Loucy (cell line): ENCODE measurements at regions not wholly inside any gene's neighbourhood (a gene's known extent, or its start where the extent isn't known, plus 50 kb on each side); places are given as distances from the start of the nearest gene placed in this dataset.

Experiments
- H2AFZ ChIP-seq: fragments of 200-600 bp; sonication (generic); 2 replicates; pipeline ENCODE4 v1.6.0; 2016; ENCODE audit warnings: antibody characterized with exemption, mild to moderate bottlenecking, low read length, moderate library complexity
- H3F3A ChIP-seq: fragments of 200-600 bp; 2 replicates; pipeline ENCODE4 v1.6.0; 2016; ENCODE audit warnings: antibody characterized with exemption, low read depth, mild to moderate bottlenecking
- H3K27me3 ChIP-seq: fragments of 200-600 bp; sonication (generic); 2 replicates; pipeline ENCODE4 v1.6.1; 2014; ENCODE audit warnings: low read length, mild to moderate bottlenecking; ENCODE audit not compliant: insufficient read depth, poor library complexity, severe bottlenecking
- H3K36me3 ChIP-seq: fragments of 200-600 bp; sonication (generic); 2 replicates; pipeline ENCODE4 v1.6.1; 2016; ENCODE audit warnings: low read length; ENCODE audit not compliant: insufficient read depth
- H3K4me1 ChIP-seq: fragments of 200-600 bp; sonication (generic); 2 replicates; pipeline ENCODE4 v1.5.1; 2014; ENCODE audit warnings: low read length, mild to moderate bottlenecking; ENCODE audit not compliant: insufficient read depth, poor library complexity, severe bottlenecking
- H3K4me2 ChIP-seq: fragments of 200-600 bp; sonication (generic); 2 replicates; pipeline ENCODE4 v1.6.0; 2014; ENCODE audit warnings: antibody characterized with exemption, low read length, low read depth, mild to moderate bottlenecking; ENCODE audit not compliant: poor library complexity, severe bottlenecking
- H3K4me3 ChIP-seq: fragments of 200-600 bp; sonication (generic); 2 replicates; pipeline ENCODE4 v1.5.1; 2014; ENCODE audit warnings: low read length, mild to moderate bottlenecking, mixed read lengths; ENCODE audit not compliant: poor library complexity, severe bottlenecking
- H3K79me2 ChIP-seq: fragments of 200-600 bp; sonication (generic); 2 replicates; pipeline ENCODE4 v1.6.1; 2014; ENCODE audit warnings: low read length; ENCODE audit not compliant: insufficient read depth
- H3K9ac ChIP-seq: fragments of 200-600 bp; sonication (generic); 2 replicates; pipeline ENCODE4 v1.6.0; 2014; ENCODE audit warnings: mild to moderate bottlenecking, low read depth, low read length, moderate library complexity; ENCODE audit not compliant: poor library complexity, severe bottlenecking
- H3K9me2 ChIP-seq: fragments of 200-600 bp; sonication (generic); replicated peaks from 2 replicates; pipeline ENCODE4 v1.6.1; 2016; ENCODE audit warnings: low read depth, low read length, mixed read lengths
- H3K9me3 ChIP-seq: fragments of 200-600 bp; sonication (generic); 2 replicates; pipeline ENCODE4 v1.6.1; 2014; ENCODE audit warnings: mild to moderate bottlenecking, antibody characterized with exemption, low read length, low read depth; ENCODE audit not compliant: insufficient read depth
- H4K20me1 ChIP-seq: fragments of 200-600 bp; sonication (generic); 2 replicates; pipeline ENCODE4 v1.6.0; 2014; ENCODE audit warnings: antibody characterized with exemption, low read length, mild to moderate bottlenecking; ENCODE audit not compliant: insufficient read depth, poor library complexity, severe bottlenecking
- CTCF ChIP-seq: fragments of 200-600 bp; sonication (generic); conservative IDR thresholded peaks from 2 replicates; pipeline ENCODE4 v1.5.1; 2014; ENCODE audit warnings: mild to moderate bottlenecking, antibody characterized with exemption, low read length
- EZH2phosphoT487 ChIP-seq: fragments of 200-600 bp; IDR thresholded peaks from 2 replicates; pipeline ENCODE4 v1.6.1; 2018; ENCODE audit warnings: antibody characterized with exemption, mild to moderate bottlenecking, moderate library complexity, borderline replicate concordance

- no peaks in the 10 kb centered on the region for H3F3A ChIP-seq
- no peaks in the 10 kb centered on the region for H3K9me2 ChIP-seq
- H3K4me3 ChIP-seq, result no peak overlapping the region
These were observed 744.3 kb upstream of the ATXN8OS start for GRCh38 chr13:69363360-69363759.

DNA sequence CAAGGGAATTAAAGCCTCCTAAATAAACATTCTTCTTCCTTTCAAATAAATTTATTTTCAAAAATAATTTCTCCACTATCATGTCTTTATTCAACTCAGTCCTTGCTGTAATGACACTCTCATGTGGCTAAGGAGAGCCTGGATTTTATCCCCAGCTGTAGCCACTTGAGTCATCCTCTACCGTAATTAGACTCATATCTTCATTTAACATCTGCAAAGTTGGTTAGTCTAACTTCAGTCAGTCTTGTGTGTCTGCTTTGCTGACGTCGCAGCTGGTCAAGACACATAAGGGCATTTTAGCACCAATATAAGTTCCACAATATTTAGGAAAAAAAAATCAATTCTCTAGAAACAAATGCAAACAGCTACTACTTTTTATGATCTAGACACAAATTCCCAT is 776.4 kb upstream of the ATXN8OS start:
- Histone ChIP-seq H3K9me2 (no peaks in the 10 kb centered on the region), H3K4me1 (no peaks in the 10 kb centered on the region), H3K9me3 (no peaks in the 10 kb centered on the region), H3K27me3 (no peaks in the 10 kb centered on the region), H3K4me2 (no peak overlapping the region), H3K4me3 (no peak overlapping the region), H3F3A (no peaks in the 10 kb centered on the region), H2AFZ (no peak overlapping the region), H4K20me1 (no peaks in the 10 kb centered on the region), H3K9ac (no peak overlapping the region), H3K79me2 (no peaks in the 10 kb centered on the region), H3K36me3 (no peaks in the 10 kb centered on the region)
- TF ChIP-seq CTCF (no peak), EZH2phosphoT487 (no peak)

More at GRCh38 chr13:69363360-69363759, 744.3 kb upstream of the ATXN8OS start:
- TF ChIP-seq CTCF (no peak), EZH2phosphoT487 (no peak)
- no peaks in the 10 kb centered on the region for H4K20me1 ChIP-seq
- H3K4me2 ChIP-seq, result no peak overlapping the region
- no peaks in the 10 kb centered on the region for H3K4me1 ChIP-seq
- no peaks in the 10 kb centered on the region for H3K27me3 ChIP-seq
- H2AFZ ChIP-seq, result no peak overlapping the region
- H3K9me3 ChIP-seq, result no peaks in the 10 kb centered on the region
- no peak overlapping the region for H3K9ac ChIP-seq
- H3K79me2 ChIP-seq, result no peaks in the 10 kb centered on the region
- H3K36me3 ChIP-seq, result no peaks in the 10 kb centered on the region

- Histone ChIP-seq H3K9me3 (no peaks in the 10 kb centered on the region), H3K79me2 (no peaks in the 10 kb centered on the region), H3K4me2 (no peak overlapping the region), H3K9me2 (no peaks in the 10 kb centered on the region), H3K4me1 (no peaks in the 10 kb centered on the region), H3K9ac (no peak overlapping the region), H3K36me3 (no peaks in the 10 kb centered on the region), H3K4me3 (no peak overlapping the region), H3F3A (no peaks in the 10 kb centered on the region), H4K20me1 (no peaks in the 10 kb centered on the region), H2AFZ (no peak overlapping the region), H3K27me3 (no peaks in the 10 kb centered on the region)
- TF ChIP-seq CTCF, result peak; percentile 60
- no peak for TF ChIP-seq EZH2phosphoT487
These were observed 783.3 kb upstream of the ATXN8OS start for GRCh38 chr13:69324090-69324886.
